ENCODE measurements at regions not wholly inside any gene's neighbourhood (a gene's known extent, or its start where the extent isn't known, plus 50 kb on each side); places are given as distances from the start of the nearest gene placed in this dataset.

DNA sequence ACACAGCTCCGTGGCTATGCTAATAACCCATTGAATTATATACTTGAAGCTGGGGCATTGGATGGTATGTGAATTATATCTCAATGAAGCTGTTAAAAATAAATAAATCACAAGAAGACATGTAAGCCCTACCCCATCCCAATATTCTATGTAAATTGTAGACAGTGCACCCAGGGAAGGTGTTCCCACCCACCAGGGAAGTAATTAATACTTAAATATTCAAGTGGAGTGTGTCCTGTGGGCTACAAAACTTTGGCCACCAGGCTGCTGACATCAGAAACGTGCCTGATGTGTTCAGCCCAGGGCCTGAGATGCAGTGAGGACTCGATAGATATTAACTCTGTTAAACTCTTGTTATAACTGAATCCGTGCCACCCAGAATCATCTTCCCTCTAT is 240.4 kb upstream of the RREB1 start:
- TF ChIP-seq, protein P1, sequence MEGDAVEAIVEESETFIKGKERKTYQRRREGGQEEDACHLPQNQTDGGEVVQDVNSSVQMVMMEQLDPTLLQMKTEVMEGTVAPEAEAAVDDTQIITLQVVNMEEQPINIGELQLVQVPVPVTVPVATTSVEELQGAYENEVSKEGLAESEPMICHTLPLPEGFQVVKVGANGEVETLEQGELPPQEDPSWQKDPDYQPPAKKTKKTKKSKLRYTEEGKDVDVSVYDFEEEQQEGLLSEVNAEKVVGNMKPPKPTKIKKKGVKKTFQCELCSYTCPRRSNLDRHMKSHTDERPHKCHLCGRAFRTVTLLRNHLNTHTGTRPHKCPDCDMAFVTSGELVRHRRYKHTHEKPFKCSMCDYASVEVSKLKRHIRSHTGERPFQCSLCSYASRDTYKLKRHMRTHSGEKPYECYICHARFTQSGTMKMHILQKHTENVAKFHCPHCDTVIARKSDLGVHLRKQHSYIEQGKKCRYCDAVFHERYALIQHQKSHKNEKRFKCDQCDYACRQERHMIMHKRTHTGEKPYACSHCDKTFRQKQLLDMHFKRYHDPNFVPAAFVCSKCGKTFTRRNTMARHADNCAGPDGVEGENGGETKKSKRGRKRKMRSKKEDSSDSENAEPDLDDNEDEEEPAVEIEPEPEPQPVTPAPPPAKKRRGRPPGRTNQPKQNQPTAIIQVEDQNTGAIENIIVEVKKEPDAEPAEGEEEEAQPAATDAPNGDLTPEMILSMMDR (conservative IDR thresholded peaks at IDR 0.05): no peak
- Mint-ChIP-seq H3K27me3 (ENCODE audit: low read depth) (no peaks in the 10 kb centered on the region), H3K27ac (ENCODE audit: unreplicated experiment) (no peak overlapping the region), H3K4me3 (no peak overlapping the region), H3K9me3 (peaks cover 5% of the 10 kb centered on the region), H3K36me3 (ENCODE audit: low read depth) (no peaks in the 10 kb centered on the region), H3K4me1 (peaks cover 17% of the 10 kb centered on the region)
- no peak for DNase-seq (ENCODE audit: low read depth, low spot score)

DNA sequence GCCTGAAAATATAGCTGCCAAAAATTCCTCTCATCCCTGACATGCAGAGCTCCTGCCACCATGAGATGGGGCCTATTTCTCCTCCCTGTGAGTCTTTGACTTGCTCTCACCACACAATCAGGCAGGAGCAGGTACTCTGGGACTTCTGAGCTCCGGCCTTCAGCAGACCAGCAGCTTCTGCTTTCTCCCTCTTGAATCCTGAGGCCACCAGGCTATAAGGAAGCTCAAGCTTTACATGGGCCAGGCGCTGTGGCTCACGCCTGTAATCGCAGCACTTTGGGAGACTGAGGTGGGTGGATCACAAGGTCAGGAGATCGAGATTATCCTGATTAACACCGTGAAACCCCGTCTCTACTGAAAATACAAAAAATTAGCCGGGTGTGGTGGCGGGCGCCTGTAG is 238.7 kb upstream of the RREB1 start:
- Mint-ChIP-seq H3K36me3 (ENCODE audit: low read depth) (no peaks in the 10 kb centered on the region), H3K27ac (ENCODE audit: unreplicated experiment) (no peak overlapping the region), H3K4me3 (no peak overlapping the region), H3K27me3 (ENCODE audit: low read depth) (no peaks in the 10 kb centered on the region), H3K9me3 (peaks cover 3% of the 10 kb centered on the region), H3K4me1 (peaks cover 13% of the 10 kb centered on the region)
- DNase-seq (ENCODE audit: low read depth, low spot score): no peak
- TF ChIP-seq, protein P1 (conservative IDR thresholded peaks at IDR 0.05): no peak

DNA sequence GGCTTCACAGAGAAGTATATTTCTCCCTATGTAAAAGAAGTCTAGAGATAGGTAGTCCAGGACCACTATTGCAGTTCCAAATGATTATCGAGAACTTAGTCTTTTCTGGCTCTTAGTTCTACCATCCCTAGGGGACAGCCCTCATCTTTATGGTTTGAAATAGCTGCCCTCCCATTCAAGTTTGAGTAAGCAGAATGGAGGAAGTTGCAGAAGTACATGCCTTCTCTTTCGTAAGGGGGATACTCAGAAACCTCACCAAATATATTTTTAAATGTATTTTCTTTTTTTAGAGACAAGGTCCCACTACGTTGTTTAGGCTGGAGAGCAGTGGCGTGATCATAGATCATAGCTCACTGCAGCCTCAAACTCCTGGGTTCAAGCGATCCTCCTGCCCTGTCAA is 236.8 kb upstream of the RREB1 start:
- DNase-seq (ENCODE audit: low read depth, low spot score): no peak
- TF ChIP-seq, protein P1 (conservative IDR thresholded peaks at IDR 0.05): no peak
- H3K4me3 Mint-ChIP-seq: no peak overlapping the region
- H3K27me3 Mint-ChIP-seq (ENCODE audit: low read depth): no peaks in the 10 kb centered on the region
- H3K27ac Mint-ChIP-seq (ENCODE audit: unreplicated experiment): no peak overlapping the region
- peaks cover 3% of the 10 kb centered on the region for H3K9me3 Mint-ChIP-seq
- H3K4me1 Mint-ChIP-seq: no peaks in the 10 kb centered on the region
- no peaks in the 10 kb centered on the region for H3K36me3 Mint-ChIP-seq (ENCODE audit: low read depth)

DNA sequence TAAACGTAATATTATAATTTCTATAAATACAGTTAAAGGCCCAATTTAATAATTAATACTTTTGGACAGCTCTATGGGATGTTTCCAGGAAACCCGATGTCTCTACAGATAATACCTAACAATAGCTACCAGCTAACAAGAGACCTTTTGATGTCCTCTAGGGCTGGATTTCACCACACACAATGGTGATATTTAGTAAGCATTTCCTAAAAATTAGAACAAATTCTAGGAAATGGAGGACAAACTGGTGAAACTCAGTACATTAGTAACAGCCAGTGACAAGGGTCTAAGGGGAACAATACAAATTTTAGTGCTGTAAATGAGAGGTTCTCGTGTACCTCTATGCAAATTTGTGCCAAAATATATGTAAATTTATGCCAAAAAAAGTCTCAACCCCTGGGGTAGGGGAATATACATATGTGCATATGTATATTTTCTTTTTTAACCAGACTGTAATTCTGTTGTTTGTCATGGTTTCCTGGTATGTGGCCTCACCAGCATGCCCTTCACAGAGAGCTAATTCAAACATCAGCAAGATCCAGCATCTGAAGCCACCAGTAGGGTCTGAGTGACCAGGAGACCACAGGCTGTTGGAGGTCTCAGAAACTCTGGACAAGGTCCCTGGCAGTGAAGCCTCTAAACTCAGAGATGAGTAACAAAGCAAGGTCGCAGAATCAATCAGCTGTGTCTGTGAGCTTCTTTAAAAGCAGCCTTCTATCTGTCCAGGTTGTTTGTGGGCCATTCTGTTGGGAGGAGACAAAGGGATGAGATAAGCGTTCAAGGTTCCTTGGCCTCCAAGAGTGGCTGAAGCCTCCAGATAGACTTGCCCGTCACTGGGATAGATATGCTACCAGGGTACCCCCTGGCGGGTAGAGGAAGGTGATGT is 235.1 kb upstream of the RREB1 start:
- TF ChIP-seq, protein P1 (conservative IDR thresholded peaks at IDR 0.05): no peak
- H3K4me3 Mint-ChIP-seq: no peak overlapping the region
- H3K4me1 Mint-ChIP-seq: no peaks in the 10 kb centered on the region
- no peaks in the 10 kb centered on the region for H3K27me3 Mint-ChIP-seq (ENCODE audit: low read depth)
- H3K36me3 Mint-ChIP-seq (ENCODE audit: low read depth): no peaks in the 10 kb centered on the region
- peaks cover 3% of the 10 kb centered on the region for H3K9me3 Mint-ChIP-seq
- no peak overlapping the region for H3K27ac Mint-ChIP-seq (ENCODE audit: unreplicated experiment)
- DNase-seq (ENCODE audit: low read depth, low spot score): no peak

DNA sequence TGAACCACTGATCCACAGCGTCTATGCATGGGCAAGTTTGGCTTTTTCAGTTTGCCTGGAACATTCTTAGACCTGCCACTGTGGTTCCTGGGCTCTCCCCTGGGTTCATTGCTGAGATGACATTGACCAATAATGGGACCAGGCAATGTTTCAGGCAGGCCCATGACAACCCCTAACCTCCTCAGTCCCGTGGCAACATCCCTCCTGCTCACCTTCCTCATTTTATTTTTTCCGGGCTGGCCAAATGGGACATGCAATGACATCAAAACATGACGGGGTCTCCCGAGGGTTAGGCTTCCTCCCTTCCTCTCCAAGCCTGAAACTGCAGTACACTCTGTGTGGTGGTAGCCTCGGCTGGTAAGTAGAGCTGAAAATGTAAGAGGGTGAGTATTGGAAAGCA is 234.0 kb upstream of the RREB1 start:
- Mint-ChIP-seq H3K9me3 (peaks cover 3% of the 10 kb centered on the region), H3K27me3 (ENCODE audit: low read depth) (no peaks in the 10 kb centered on the region), H3K27ac (ENCODE audit: unreplicated experiment) (no peak overlapping the region), H3K4me1 (no peaks in the 10 kb centered on the region), H3K4me3 (no peak overlapping the region), H3K36me3 (ENCODE audit: low read depth) (no peaks in the 10 kb centered on the region)
- no peak for DNase-seq (ENCODE audit: low read depth, low spot score)
- TF ChIP-seq, protein P1 (conservative IDR thresholded peaks at IDR 0.05): no peak
